ENCODE measurements at regions not wholly inside any gene's neighbourhood (a gene's known extent, or its start where the extent isn't known, plus 50 kb on each side); places are given as distances from the start of the nearest gene placed in this dataset.

DNA sequence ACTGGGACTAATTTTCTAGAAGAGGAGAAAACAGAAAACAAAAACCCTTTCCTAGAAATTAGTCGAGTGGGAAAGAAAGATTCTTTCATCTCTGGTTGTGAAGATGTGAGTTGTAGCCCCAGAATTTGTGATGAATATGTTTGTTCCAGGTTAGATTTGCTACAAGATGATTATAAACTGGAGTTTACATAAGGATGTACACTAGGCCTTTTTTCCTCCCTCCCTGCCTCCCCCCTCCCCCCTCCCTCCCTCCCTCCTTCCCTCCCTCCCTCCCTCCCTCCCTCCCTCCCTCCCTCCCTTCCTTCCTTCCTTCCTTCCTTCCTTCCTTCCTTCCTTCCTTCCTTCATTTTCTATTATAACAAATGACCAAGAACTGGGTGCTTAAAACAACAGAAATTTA lies 1502.0 kb downstream of the SI start:
- FAIRE-seq = no peak
- Histone ChIP-seq H3K9me3 (replicated peaks; ENCODE audit: control insufficient read depth, insufficient read depth, low read length) (peaks cover 2% of the 10 kb centered on the region), H3K79me2 (ENCODE audit: control insufficient read depth, insufficient read depth, low read length) (no peaks in the 10 kb centered on the region), H3K27ac (ENCODE audit: insufficient read depth, low read depth, low read length) (no peak overlapping the region), H3K4me2 (ENCODE audit: insufficient read depth, low read length) (no peak overlapping the region), H3K36me3 (ENCODE audit: control insufficient read depth in 2 of 2, extremely low read depth in 1 of 2, insufficient read depth in 2 of 2, low read length in 2 of 2) (no peaks in the 10 kb centered on the region), H3K9ac (replicated peaks; ENCODE audit: extremely low read depth, insufficient read depth, low read length) (no peak overlapping the region), H3K27me3 (ENCODE audit: control insufficient read depth in 2 of 2, insufficient read depth in 2 of 2, low read length in 2 of 2) (no peaks in the 10 kb centered on the region), H3K9me1 (replicated peaks; ENCODE audit: control insufficient read depth, extremely low read depth, insufficient read depth, low read length) (no peaks in the 10 kb centered on the region), H3K4me1 (ENCODE audit: control insufficient read depth, extremely low read depth, insufficient read depth, low read length) (no peaks in the 10 kb centered on the region), H4K20me1 (replicated peaks; ENCODE audit: control insufficient read depth, extremely low read depth, insufficient read depth, low read length) (no peaks in the 10 kb centered on the region), H2AFZ (ENCODE audit: low read depth, low read length) (no peak overlapping the region), H3K4me3 (replicated peaks in 1 of 3; ENCODE audit: insufficient read depth in 1 of 3, low read depth in 1 of 3, low read length in 3 of 3) (no peak overlapping the region)
- POLR2A ChIA-PET = no interaction called here
- intact Hi-C loops (cut with micrococcal nuclease) (no loop called here), dilution Hi-C loops (cut with MboI; ENCODE audit: extremely low pct_ligation_motif_present, low sequenced_read_pairs) (no loop called here)
- CTCF ChIA-PET = no interaction called here
- TF ChIP-seq, protein P1, sequence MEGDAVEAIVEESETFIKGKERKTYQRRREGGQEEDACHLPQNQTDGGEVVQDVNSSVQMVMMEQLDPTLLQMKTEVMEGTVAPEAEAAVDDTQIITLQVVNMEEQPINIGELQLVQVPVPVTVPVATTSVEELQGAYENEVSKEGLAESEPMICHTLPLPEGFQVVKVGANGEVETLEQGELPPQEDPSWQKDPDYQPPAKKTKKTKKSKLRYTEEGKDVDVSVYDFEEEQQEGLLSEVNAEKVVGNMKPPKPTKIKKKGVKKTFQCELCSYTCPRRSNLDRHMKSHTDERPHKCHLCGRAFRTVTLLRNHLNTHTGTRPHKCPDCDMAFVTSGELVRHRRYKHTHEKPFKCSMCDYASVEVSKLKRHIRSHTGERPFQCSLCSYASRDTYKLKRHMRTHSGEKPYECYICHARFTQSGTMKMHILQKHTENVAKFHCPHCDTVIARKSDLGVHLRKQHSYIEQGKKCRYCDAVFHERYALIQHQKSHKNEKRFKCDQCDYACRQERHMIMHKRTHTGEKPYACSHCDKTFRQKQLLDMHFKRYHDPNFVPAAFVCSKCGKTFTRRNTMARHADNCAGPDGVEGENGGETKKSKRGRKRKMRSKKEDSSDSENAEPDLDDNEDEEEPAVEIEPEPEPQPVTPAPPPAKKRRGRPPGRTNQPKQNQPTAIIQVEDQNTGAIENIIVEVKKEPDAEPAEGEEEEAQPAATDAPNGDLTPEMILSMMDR (IDR thresholded peaks at IDR 0.05; ENCODE audit: extremely low read depth in 1 of 2, insufficient read depth in 1 of 2, low read depth in 1 of 2, low read length in 2 of 2) = no peak
- TF ChIP-seq POLR2A (IDR thresholded peaks at IDR 0.05; ENCODE audit: low read depth, low read length) (no peak), GATA2 (IDR thresholded peaks at IDR 0.05; ENCODE audit: insufficient read depth, insufficient read length, low read depth, low read length) (no peak), POLR2AphosphoS5 (IDR thresholded peaks at IDR 0.05; ENCODE audit: insufficient read depth, low read depth, low read length) (no peak), MYC (IDR thresholded peaks at IDR 0.05; ENCODE audit: low read depth, low read length) (no peak), EZH2 (IDR thresholded peaks at IDR 0.05; ENCODE audit: borderline replicate concordance, low read depth, low read length, severe bottlenecking) (no peak), JUN (IDR thresholded peaks at IDR 0.05; ENCODE audit: borderline replicate concordance, insufficient read depth, insufficient read length, low read depth) (no peak), FOS (IDR thresholded peaks at IDR 0.05; ENCODE audit: borderline replicate concordance, insufficient read depth, low read length) (no peak)
- TF ChIP-seq, protein P2, sequence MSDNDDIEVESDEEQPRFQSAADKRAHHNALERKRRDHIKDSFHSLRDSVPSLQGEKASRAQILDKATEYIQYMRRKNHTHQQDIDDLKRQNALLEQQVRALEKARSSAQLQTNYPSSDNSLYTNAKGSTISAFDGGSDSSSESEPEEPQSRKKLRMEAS (IDR thresholded peaks at IDR 0.05; ENCODE audit: insufficient read depth, insufficient read length) = no peak
- no TSS peak for BruUV-seq (replicated peaks)
- no peak for DNase-seq (ENCODE audit: low read depth, low spot score)

All from endothelial cell of umbilical vein (primary cell).